Stimulated activated CD4-positive, alpha-beta T cell treated with anti-CD3 and anti-CD28 coated beads, Interleukin-4, amount 100 ng/mL, for 48 hours (primary cell): ENCODE measurements at regions not wholly inside any gene's neighbourhood (a gene's known extent, or its start where the extent isn't known, plus 50 kb on each side); places are given as distances from the start of the nearest gene placed in this dataset.

ENCODE experiments used
- DNase-seq, 2 donors: peaks; one replicate each; pipeline ENCODE4 v3.0.0-alpha.2; 2020; ENCODE audit warnings: low read depth in 2 of 2

GRCh38 chr4:8710946-8711345 lies 118.4 kb downstream of the CPZ start:
- DNase-seq = no peak

GRCh38 chr4:8710416-8710815 lies 117.9 kb downstream of the CPZ start:
- DNase-seq = no peak

- no peak for DNase-seq
These were observed 117.3 kb downstream of the CPZ start for GRCh38 chr4:8709729-8710360.

- DNase-seq = no peak
These were observed 116.6 kb downstream of the CPZ start for GRCh38 chr4:8709050-8709728.

GRCh38 chr4:8708401-8709021 lies 115.9 kb downstream of the CPZ start:
- no peak for DNase-seq

GRCh38 chr4:8707045-8707781 lies 114.6 kb downstream of the CPZ start:
- no peak for DNase-seq

GRCh38 chr4:8706216-8707044 lies 113.9 kb downstream of the CPZ start:
- DNase-seq = no peak

- no peak for DNase-seq
These were observed 112.9 kb downstream of the CPZ start for GRCh38 chr4:8705161-8706145.

GRCh38 chr4:8704632-8705031 lies 112.1 kb downstream of the CPZ start:
- no peak for DNase-seq

- DNase-seq = no peak
These were observed 111.4 kb downstream of the CPZ start for GRCh38 chr4:8703857-8704495.

- no peak for DNase-seq
These were observed 110.8 kb downstream of the CPZ start for GRCh38 chr4:8703401-8703696.

- no peak for DNase-seq
These were observed 110.2 kb downstream of the CPZ start for GRCh38 chr4:8702516-8703400.

GRCh38 chr4:8702020-8702495 lies 109.5 kb downstream of the CPZ start:
- DNase-seq = no peak

GRCh38 chr4:8701126-8702019 lies 108.8 kb downstream of the CPZ start:
- no peak for DNase-seq

- no peak for DNase-seq
These were observed 108.0 kb downstream of the CPZ start for GRCh38 chr4:8700531-8700930.

- DNase-seq = no peak
These were observed 107.0 kb downstream of the CPZ start for GRCh38 chr4:8699479-8700145.

GRCh38 chr4:8699063-8699385 lies 106.5 kb downstream of the CPZ start:
- no peak for DNase-seq
